PC-3 (cell line): ENCODE measurements at regions not wholly inside any gene's neighbourhood (a gene's known extent, or its start where the extent isn't known, plus 50 kb on each side); places are given as distances from the start of the nearest gene placed in this dataset.

Experiments
- ATAC-seq: fragments of 200-7000 bp; cut with Tn5 transposase; 2 replicates; pipeline ENCODE4 v1.9.1; 2020; ENCODE audit warnings: mild to moderate bottlenecking, moderate library complexity
- BruUV-seq: library from RNA; stranded (reverse); fragments of 400-500 nt; replicated peaks from 2 replicates; lab custom pipeline; 2021; lab: Mats Ljungman, UMichigan
- CTCF ChIA-PET: fragments of 300-600 bp; sonication (Branson Sonifier 250); formaldehyde crosslinking; loops from one replicate; lab custom pipeline; 2022; ENCODE audit warnings: antibody characterized with exemption; lab: Charles Lee
- POLR2A ChIA-PET: fragments of 300-600 bp; sonication (Branson Sonifier 250); formaldehyde crosslinking; loops from one replicate; lab custom pipeline; 2022; ENCODE audit warnings: antibody characterized with exemption; ENCODE audit not compliant: unreplicated experiment; lab: Charles Lee
- DNase-seq: peaks from one replicate; pipeline ENCODE4 v3.0.0-alpha.2; 2015
- H2AFZ ChIP-seq: fragments of 300-600 bp; sonication (generic); 2 replicates; pipeline ENCODE4 v1.6.0; 2016; ENCODE audit warnings: antibody characterized with exemption, low read length
- H3F3A ChIP-seq: fragments of 300-600 bp; sonication (generic); one replicate; pipeline ENCODE4 v1.6.0; 2017; ENCODE audit warnings: antibody characterized with exemption, low read length, control low read depth, mild to moderate bottlenecking; ENCODE audit not compliant: unreplicated experiment
- H3K27ac ChIP-seq: fragments of 300-600 bp; sonication (generic); 2 replicates; pipeline ENCODE4 v1.5.1; 2016; ENCODE audit warnings: mild to moderate bottlenecking, low read length
- H3K27me3 ChIP-seq: fragments of 300-600 bp; sonication (generic); 2 replicates; pipeline ENCODE4 v1.6.1; 2016; ENCODE audit warnings: low read length, mixed read lengths
- H3K36me3 ChIP-seq: fragments of 300-600 bp; sonication (generic); 2 replicates; pipeline ENCODE4 v1.6.1; 2016; ENCODE audit warnings: low read depth, mixed run types, low read length, mixed read lengths
- H3K4me1 ChIP-seq: fragments of 300-600 bp; sonication (generic); 2 replicates; pipeline ENCODE4 v1.5.1; 2016; ENCODE audit warnings: low read length; ENCODE audit not compliant: insufficient read depth
- H3K4me2 ChIP-seq: fragments of 300-600 bp; sonication (generic); 2 replicates; pipeline ENCODE4 v1.6.0; 2016; ENCODE audit warnings: low read length
- H3K4me3 ChIP-seq: fragments of 300-600 bp; sonication (generic); 2 replicates; pipeline ENCODE4 v1.5.1; 2016; ENCODE audit warnings: mild to moderate bottlenecking, low read length, mixed read lengths
- H3K79me2 ChIP-seq: fragments of 300-600 bp; sonication (generic); 2 replicates; pipeline ENCODE4 v1.6.1; 2017; ENCODE audit warnings: low read length, mixed read lengths
- H3K9ac ChIP-seq: fragments of 300-600 bp; sonication (generic); 2 replicates; pipeline ENCODE4 v1.6.0; 2016; ENCODE audit warnings: mild to moderate bottlenecking, low read length
- H3K9me2 ChIP-seq: fragments of 300-600 bp; sonication (generic); replicated peaks from 2 replicates; pipeline ENCODE4 v1.6.1; 2016; ENCODE audit warnings: mixed run types, low read length, mixed read lengths
- H3K9me3 ChIP-seq: fragments of 300-600 bp; sonication (generic); 2 replicates; pipeline ENCODE4 v1.6.1; 2016; ENCODE audit warnings: low read length, mixed read lengths
- H4K20me1 ChIP-seq: fragments of 300-600 bp; sonication (generic); 2 replicates; pipeline ENCODE4 v1.6.1; 2016; ENCODE audit warnings: low read length, mixed read lengths
- CTCF ChIP-seq: fragments of 300-600 bp; sonication (generic); conservative IDR thresholded peaks from 2 replicates; pipeline ENCODE4 v1.5.1; 2017; ENCODE audit warnings: antibody characterized with exemption, low read depth, mild to moderate bottlenecking, low read length
- EZH2 ChIP-seq: fragments of 300-600 bp; sonication (generic); IDR thresholded peaks from one replicate; pipeline ENCODE4 v1.6.1; 2017; ENCODE audit warnings: antibody characterized with exemption, mild to moderate bottlenecking, low read length; ENCODE audit not compliant: unreplicated experiment
- EZH2phosphoT487 ChIP-seq: fragments of 300-600 bp; sonication (generic); IDR thresholded peaks from 2 replicates; pipeline ENCODE4 v1.6.1; 2018; ENCODE audit warnings: mild to moderate bottlenecking, antibody characterized with exemption, low read length, borderline replicate concordance
- intact Hi-C: fragments of 100-400 bp; cut with micrococcal nuclease; formaldehyde crosslinking; loops from 2 replicates; pipeline ENCODE4 v1.9.0; 2023

DNA sequence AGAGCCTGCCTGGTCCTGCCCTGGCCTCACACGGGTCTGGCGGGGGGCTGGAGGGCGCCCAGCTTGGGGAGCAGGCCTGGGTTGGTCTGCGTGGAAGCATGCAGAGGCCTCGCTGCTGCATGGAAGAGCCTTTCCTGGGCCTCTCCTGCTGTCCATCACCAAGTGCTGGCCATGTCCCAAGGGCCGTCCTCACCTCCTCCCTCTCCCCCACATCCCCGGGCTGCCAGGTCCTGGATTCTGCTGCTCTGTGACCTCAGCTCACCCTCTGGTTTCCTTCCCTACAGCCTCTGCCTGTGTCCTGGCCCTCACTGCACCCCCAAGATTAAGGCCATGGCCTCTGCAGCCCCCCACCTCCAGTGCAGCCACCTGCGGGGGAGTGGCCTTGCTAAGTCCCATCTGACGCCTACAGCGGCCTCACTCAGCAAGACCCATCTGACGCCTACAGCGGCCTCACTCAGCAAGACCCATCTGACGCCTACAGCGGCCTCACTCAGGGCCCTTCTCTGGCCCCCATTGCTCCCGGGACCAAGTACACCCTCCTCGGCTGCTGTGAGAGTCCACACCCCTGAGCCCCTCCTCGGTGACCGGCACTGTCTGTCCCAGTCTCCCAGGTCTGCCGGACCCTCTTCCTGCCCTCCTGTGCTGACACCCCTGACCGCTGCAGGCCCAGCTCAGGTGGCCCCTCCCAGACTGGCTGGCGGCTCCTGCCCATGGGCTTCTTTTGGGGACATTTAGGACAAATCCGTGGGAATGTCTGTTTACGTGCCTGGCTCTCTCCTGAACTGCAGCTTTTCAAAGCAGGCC lies 119.5 kb upstream of the B3GAT1 start:
- Histone ChIP-seq H3K36me3 (no peaks in the 10 kb centered on the region), H3K27me3 (peaks cover 59% of the 10 kb centered on the region), H3K9ac (no peak overlapping the region), H3K4me3 (no peak overlapping the region), H3K9me2 (no peaks in the 10 kb centered on the region), H2AFZ (no peak overlapping the region), H4K20me1 (no peaks in the 10 kb centered on the region), H3K27ac (no peak overlapping the region), H3K79me2 (no peaks in the 10 kb centered on the region), H3K4me1 (no peaks in the 10 kb centered on the region), H3K4me2 (no peak overlapping the region), H3K9me3 (no peaks in the 10 kb centered on the region), H3F3A (no peaks in the 10 kb centered on the region)
- DNase-seq (no peak), ATAC-seq (no peak)
- ChIA-PET POLR2A (no interaction called here), CTCF (no interaction called here)
- TF ChIP-seq EZH2 (no peak), CTCF (no peak), EZH2phosphoT487 (no peak)
- BruUV-seq = no TSS peak
- intact Hi-C loops = no loop called here

DNA sequence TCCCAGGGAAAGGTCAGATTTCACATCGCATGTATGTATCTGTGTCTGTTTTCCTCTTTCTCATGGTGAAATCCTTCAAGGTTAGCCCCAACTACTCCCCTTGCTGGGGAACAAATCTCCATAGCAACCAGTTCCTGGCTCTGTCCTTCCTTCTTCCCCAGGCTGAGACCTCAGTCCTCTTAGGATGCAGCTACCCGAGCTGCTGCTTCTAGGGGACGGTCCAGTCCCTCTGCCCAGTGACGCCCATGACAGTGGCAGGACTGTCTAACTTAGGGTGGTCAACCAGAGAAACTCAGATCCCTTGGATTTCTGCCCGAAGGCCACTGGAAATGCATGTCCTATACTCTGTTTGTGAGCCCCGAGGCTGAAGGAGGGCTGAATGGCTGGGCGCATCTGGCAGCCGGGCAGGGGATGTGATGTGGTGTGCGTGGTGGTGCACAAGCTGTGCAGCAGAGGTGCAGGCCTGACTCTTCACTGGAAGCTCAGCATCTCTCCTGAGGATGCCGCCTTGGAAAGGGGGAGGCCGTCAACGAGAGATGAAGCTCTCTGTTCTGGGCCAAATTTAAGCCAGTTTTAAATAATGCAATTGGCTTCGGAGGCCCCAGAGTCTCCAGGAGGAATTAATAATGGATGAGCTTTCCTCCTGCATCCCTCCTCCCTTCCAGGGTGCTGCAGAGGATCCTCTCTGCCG lies 118.7 kb upstream of the B3GAT1 start:
- no peak for ATAC-seq
- Histone ChIP-seq H3K36me3 (no peaks in the 10 kb centered on the region), H4K20me1 (no peaks in the 10 kb centered on the region), H3K79me2 (no peaks in the 10 kb centered on the region), H3F3A (no peaks in the 10 kb centered on the region), H3K9ac (no peak overlapping the region), H2AFZ (no peak overlapping the region), H3K27ac (no peak overlapping the region), H3K4me2 (no peak overlapping the region), H3K9me3 (no peaks in the 10 kb centered on the region), H3K4me1 (no peaks in the 10 kb centered on the region), H3K27me3 (peaks cover 56% of the 10 kb centered on the region), H3K9me2 (no peaks in the 10 kb centered on the region), H3K4me3 (no peak overlapping the region)
- DNase-seq = no peak
- TF ChIP-seq EZH2 = no peak
- no TSS peak for BruUV-seq
- intact Hi-C loops = no loop called here
- ChIA-PET CTCF (no interaction called here), POLR2A (no interaction called here)

- Histone ChIP-seq H3K9me3 (no peaks in the 10 kb centered on the region), H3K9ac (no peak overlapping the region), H3K4me3 (no peak overlapping the region), H3K27ac (no peak overlapping the region), H3K9me2 (no peaks in the 10 kb centered on the region), H3K4me1 (no peaks in the 10 kb centered on the region), H3K36me3 (no peaks in the 10 kb centered on the region), H3F3A (no peaks in the 10 kb centered on the region), H2AFZ (no peak overlapping the region), H3K4me2 (no peak overlapping the region), H4K20me1 (no peaks in the 10 kb centered on the region), H3K79me2 (no peaks in the 10 kb centered on the region), H3K27me3 (peaks cover 43% of the 10 kb centered on the region)
- no peak for TF ChIP-seq CTCF
- TF ChIP-seq EZH2phosphoT487 = no peak
- no peak for TF ChIP-seq EZH2
- ATAC-seq (no peak), DNase-seq (no peak)
- no TSS peak for BruUV-seq
- intact Hi-C loops = no loop called here
- CTCF ChIA-PET = no interaction called here
- POLR2A ChIA-PET = no interaction called here
These were observed 117.4 kb upstream of the B3GAT1 start for GRCh38 chr11:134529212-134530096.
